SU-DHL-6 (cell line): ENCODE measurements at regions not wholly inside any gene's neighbourhood (a gene's known extent, or its start where the extent isn't known, plus 50 kb on each side); places are given as distances from the start of the nearest gene placed in this dataset.

Experiments used
- H2AFZ ChIP-seq: fragments of 200-600 bp; sonication (generic); 2 replicates; pipeline ENCODE4 v1.6.1; 2014; ENCODE audit warnings: low read depth, mild to moderate bottlenecking, moderate library complexity, mixed read lengths, antibody characterized with exemption, low read length; ENCODE audit not compliant: severe bottlenecking
- H3F3A ChIP-seq: fragments of 200-600 bp; shearing (Covaris generic); 2 replicates; pipeline ENCODE4 v1.6.0; 2016; ENCODE audit warnings: antibody characterized with exemption, mild to moderate bottlenecking; ENCODE audit not compliant: insufficient read depth
- H3K27ac ChIP-seq: fragments of 200-600 bp; sonication (generic); 2 replicates; pipeline ENCODE4 v1.5.1; 2016; ENCODE audit warnings: low read depth, mild to moderate bottlenecking, low read length, moderate library complexity, mixed read lengths
- H3K27me3 ChIP-seq: fragments of 200-600 bp; sonication (generic), shearing (Covaris generic); 2 replicates; pipeline ENCODE4 v1.6.0; 2014; ENCODE audit warnings: mild to moderate bottlenecking, low read length
- H3K36me3 ChIP-seq: fragments of 200-600 bp; sonication (generic); 2 replicates; pipeline ENCODE4 v1.6.1; 2014; ENCODE audit warnings: mild to moderate bottlenecking, low read length, mixed read lengths
- H3K4me2 ChIP-seq: fragments of 300-600, 200-600 bp; shearing (Covaris generic), sonication (generic); 2 replicates; pipeline ENCODE4 v1.6.0; 2014; ENCODE audit warnings: low read length, low read depth, mild to moderate bottlenecking; ENCODE audit not compliant: poor library complexity, severe bottlenecking
- H3K4me3 ChIP-seq: fragments of 200-600 bp; sonication (generic); 2 replicates; pipeline ENCODE4 v1.5.1; 2014; ENCODE audit warnings: antibody characterized with exemption, low read length, mild to moderate bottlenecking, mixed read lengths; ENCODE audit not compliant: insufficient read depth, poor library complexity, severe bottlenecking
- H3K79me2 ChIP-seq: fragments of 200-600 bp; sonication (generic); 2 replicates; pipeline ENCODE4 v1.6.1; 2014; ENCODE audit warnings: mild to moderate bottlenecking, low read length, moderate library complexity; ENCODE audit not compliant: insufficient read depth
- H3K9ac ChIP-seq: fragments of 200-600 bp; sonication (generic); 2 replicates; pipeline ENCODE4 v1.7.0; 2014; ENCODE audit warnings: mild to moderate bottlenecking, low read length
- H3K9me2 ChIP-seq: fragments of 200-600 bp; sonication (generic); replicated peaks from 2 replicates; pipeline ENCODE4 v1.6.1; 2014; ENCODE audit warnings: low read length; ENCODE audit not compliant: insufficient read depth
- H3K9me3 ChIP-seq: fragments of 200-600 bp; sonication (generic); 2 replicates; pipeline ENCODE4 v1.6.1; 2014; ENCODE audit warnings: low read length, mixed read lengths; ENCODE audit not compliant: insufficient read depth
- H4K20me1 ChIP-seq: fragments of 200-600 bp; sonication (generic); 2 replicates; pipeline ENCODE4 v1.6.1; 2014; ENCODE audit warnings: low read depth, mild to moderate bottlenecking, antibody characterized with exemption, low read length, moderate library complexity, mixed read lengths
- EZH2phosphoT487 ChIP-seq: fragments of 200-600 bp; sonication (generic), shearing (Covaris generic); conservative IDR thresholded peaks from 2 replicates; pipeline ENCODE4 v1.6.1; 2018; ENCODE audit warnings: mild to moderate bottlenecking, antibody characterized with exemption, low read length, moderate library complexity, mixed read lengths
- TF ChIP-seq, protein P1 (sequence below): fragments of 200-600 bp; sonication (generic); IDR thresholded peaks from one replicate; pipeline ENCODE4 v1.5.1; 2017; ENCODE audit warnings: antibody characterized with exemption, mild to moderate bottlenecking, low read length, moderate library complexity; ENCODE audit not compliant: insufficient read depth, poor library complexity, severe bottlenecking

DNA sequence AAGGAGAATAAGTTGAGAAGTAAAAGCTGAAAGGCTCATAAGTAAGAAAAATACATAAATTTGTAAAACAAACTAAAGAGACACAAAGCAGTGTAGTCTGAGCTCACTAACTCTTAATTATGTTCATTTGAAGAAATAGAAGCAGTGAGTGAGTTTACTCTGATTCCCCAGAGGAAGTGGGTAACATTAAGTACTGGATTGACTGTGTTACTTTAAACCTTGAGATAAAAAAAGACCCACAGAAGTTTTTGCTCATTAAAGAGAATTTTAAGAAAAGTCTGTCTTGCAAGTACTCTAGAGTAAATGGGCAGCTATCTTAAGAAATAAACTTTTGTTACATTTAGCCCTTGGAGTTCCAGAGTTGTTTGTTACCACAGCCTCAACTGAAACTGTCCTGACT lies 2466.9 kb downstream of the PCDH7 start:
- Histone ChIP-seq H2AFZ (no peak overlapping the region), H3K27me3 (no peaks in the 10 kb centered on the region), H3K27ac (no peak overlapping the region), H3K4me2 (no peak overlapping the region), H3F3A (no peaks in the 10 kb centered on the region), H3K4me3 (no peak overlapping the region), H3K9ac (no peak overlapping the region), H3K9me3 (no peaks in the 10 kb centered on the region), H4K20me1 (no peaks in the 10 kb centered on the region), H3K36me3 (no peaks in the 10 kb centered on the region), H3K9me2 (no peaks in the 10 kb centered on the region), H3K79me2 (no peaks in the 10 kb centered on the region)
- TF ChIP-seq, protein P1, sequence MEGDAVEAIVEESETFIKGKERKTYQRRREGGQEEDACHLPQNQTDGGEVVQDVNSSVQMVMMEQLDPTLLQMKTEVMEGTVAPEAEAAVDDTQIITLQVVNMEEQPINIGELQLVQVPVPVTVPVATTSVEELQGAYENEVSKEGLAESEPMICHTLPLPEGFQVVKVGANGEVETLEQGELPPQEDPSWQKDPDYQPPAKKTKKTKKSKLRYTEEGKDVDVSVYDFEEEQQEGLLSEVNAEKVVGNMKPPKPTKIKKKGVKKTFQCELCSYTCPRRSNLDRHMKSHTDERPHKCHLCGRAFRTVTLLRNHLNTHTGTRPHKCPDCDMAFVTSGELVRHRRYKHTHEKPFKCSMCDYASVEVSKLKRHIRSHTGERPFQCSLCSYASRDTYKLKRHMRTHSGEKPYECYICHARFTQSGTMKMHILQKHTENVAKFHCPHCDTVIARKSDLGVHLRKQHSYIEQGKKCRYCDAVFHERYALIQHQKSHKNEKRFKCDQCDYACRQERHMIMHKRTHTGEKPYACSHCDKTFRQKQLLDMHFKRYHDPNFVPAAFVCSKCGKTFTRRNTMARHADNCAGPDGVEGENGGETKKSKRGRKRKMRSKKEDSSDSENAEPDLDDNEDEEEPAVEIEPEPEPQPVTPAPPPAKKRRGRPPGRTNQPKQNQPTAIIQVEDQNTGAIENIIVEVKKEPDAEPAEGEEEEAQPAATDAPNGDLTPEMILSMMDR, result no peak
- no peak for TF ChIP-seq EZH2phosphoT487

DNA sequence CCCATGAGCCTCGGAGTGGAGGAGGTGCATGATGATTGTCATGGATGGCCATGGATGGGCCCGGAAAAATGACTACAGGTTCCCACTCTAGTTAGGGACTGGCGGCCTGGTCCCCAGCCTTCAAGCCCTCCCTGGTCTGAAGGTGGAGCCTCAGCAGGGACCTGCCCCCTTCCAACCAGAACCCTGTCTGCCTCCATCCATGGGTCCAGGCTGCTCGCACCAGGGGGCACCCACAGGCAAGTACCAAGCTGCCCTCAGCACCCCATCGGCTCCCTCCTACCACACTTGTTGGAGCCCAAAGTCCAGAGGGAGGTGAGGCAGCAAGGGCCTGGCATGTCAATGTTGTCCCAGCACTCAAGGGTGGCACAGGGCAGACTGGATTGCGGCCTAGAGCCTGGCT lies 2468.6 kb downstream of the PCDH7 start:
- no peak overlapping the region for H3K9ac ChIP-seq
- no peaks in the 10 kb centered on the region for H3F3A ChIP-seq
- H4K20me1 ChIP-seq, result no peaks in the 10 kb centered on the region
- H3K4me2 ChIP-seq, result no peak overlapping the region
- H3K79me2 ChIP-seq, result no peaks in the 10 kb centered on the region
- H2AFZ ChIP-seq, result no peak overlapping the region
- no peaks in the 10 kb centered on the region for H3K9me2 ChIP-seq
- no peak overlapping the region for H3K27ac ChIP-seq
- no peaks in the 10 kb centered on the region for H3K27me3 ChIP-seq
- H3K4me3 ChIP-seq, result no peak overlapping the region
- no peak for TF ChIP-seq EZH2phosphoT487
- TF ChIP-seq, protein P1, result no peak
- H3K9me3 ChIP-seq, result no peaks in the 10 kb centered on the region
- H3K36me3 ChIP-seq, result no peaks in the 10 kb centered on the region

DNA sequence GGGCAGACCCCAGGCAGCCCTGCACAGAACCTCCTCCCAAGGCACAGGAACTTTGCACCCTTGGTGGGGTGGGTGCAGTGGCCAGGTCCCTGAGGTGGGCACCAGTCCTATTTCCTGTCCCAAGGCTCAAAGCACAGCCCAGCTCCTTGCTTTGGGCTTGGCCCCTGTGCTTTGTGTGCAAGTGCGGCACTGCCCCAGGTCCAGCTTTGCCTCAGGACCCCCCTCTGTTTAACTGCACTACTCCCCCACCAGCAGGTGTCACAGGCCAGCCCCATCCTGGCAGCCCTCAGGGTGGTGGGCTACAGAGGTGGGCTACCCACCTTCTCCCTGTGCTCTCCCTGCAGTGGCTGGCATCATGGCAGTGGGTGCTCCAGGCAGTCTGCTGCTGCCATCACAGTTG lies 2469.0 kb downstream of the PCDH7 start:
- TF ChIP-seq EZH2phosphoT487, result no peak
- TF ChIP-seq, protein P1, result no peak

More for the DNA sequence above, 2469.0 kb downstream of the PCDH7 start:
- no peak overlapping the region for H3K27ac ChIP-seq
- H3K79me2 ChIP-seq, result no peaks in the 10 kb centered on the region
- no peaks in the 10 kb centered on the region for H3K9me3 ChIP-seq
- no peaks in the 10 kb centered on the region for H4K20me1 ChIP-seq
- H3K4me3 ChIP-seq, result no peak overlapping the region
- H3K9me2 ChIP-seq, result no peaks in the 10 kb centered on the region
- no peaks in the 10 kb centered on the region for H3K36me3 ChIP-seq
- no peaks in the 10 kb centered on the region for H3F3A ChIP-seq
- H3K9ac ChIP-seq, result no peak overlapping the region
- no peaks in the 10 kb centered on the region for H3K27me3 ChIP-seq
- H2AFZ ChIP-seq, result no peak overlapping the region
- no peak overlapping the region for H3K4me2 ChIP-seq
